ENCODE measurements at regions not wholly inside any gene's neighbourhood (a gene's known extent, or its start where the extent isn't known, plus 50 kb on each side); places are given as distances from the start of the nearest gene placed in this dataset.

DNA sequence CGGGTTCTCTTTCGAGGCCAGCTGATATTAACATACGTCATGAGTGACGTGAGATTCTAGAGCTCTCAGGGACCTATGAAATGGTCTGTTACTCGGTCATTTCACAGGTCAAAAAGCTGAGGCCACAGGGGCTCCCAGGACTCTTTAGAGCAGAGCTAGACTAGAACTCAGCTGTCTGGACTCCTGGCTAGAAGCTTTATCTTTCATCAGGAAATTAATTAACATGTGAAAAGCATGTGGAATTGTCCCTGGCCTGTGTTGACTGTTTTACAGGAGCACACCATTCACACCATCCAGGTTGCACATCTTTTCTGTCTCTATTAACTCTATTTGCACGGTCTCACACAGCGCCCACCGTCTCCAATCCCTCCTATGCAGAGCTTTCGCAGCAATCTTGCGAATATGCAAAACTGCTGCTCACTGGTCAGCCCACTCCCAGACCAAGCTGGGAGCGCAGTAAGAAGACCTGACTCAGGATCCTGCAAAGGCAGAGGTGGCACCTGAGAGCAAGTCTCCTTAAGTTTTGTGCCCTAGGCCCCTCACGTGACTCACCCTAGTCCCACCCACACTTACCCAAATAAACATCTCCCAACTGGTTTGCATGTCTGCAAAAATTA, 522.5 kb downstream of the CD83 start:
- no peak for TF ChIP-seq CTCF (IDR thresholded peaks at IDR 0.05; ENCODE audit: partially characterized antibody, unreplicated experiment)
- no peak for DNase-seq
- no peak overlapping the region for H3K4me3 Mint-ChIP-seq (ENCODE audit: unreplicated experiment)
- no peak overlapping the region for H3K27ac Mint-ChIP-seq (ENCODE audit: unreplicated experiment)
- peaks cover 2% of the 10 kb centered on the region for H3K27me3 Mint-ChIP-seq (ENCODE audit: unreplicated experiment)
- no peaks in the 10 kb centered on the region for H3K36me3 Mint-ChIP-seq (ENCODE audit: unreplicated experiment)
- peaks cover 30% of the 10 kb centered on the region for H3K4me1 Mint-ChIP-seq (ENCODE audit: low read depth, unreplicated experiment)
- peaks cover 2% of the 10 kb centered on the region for H3K9me3 Mint-ChIP-seq (ENCODE audit: unreplicated experiment)

DNA sequence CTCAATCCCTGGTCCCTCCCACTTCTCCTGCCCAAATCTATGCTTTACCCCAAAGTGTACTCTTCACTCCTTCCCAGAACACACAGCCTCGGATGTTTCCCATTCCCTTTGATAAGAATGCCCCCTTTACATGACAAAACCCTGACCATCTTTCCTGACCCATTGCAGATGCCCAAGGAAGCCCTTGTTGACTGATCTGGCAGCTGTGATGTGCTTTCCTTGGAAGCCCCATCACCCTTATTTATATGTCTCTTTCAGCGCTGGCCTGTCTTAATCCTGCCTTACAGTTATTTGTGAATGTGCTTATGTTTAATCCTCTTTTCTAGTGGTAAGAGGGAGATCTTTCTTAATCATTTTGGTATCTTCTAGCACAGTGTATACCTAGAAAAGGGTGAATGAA, 523.1 kb downstream of the CD83 start:
- Mint-ChIP-seq H3K36me3 (ENCODE audit: unreplicated experiment) (no peaks in the 10 kb centered on the region), H3K9me3 (ENCODE audit: unreplicated experiment) (peaks cover 2% of the 10 kb centered on the region), H3K27ac (ENCODE audit: unreplicated experiment) (no peak overlapping the region), H3K27me3 (ENCODE audit: unreplicated experiment) (peaks cover 2% of the 10 kb centered on the region), H3K4me1 (ENCODE audit: low read depth, unreplicated experiment) (peaks cover 30% of the 10 kb centered on the region), H3K4me3 (ENCODE audit: unreplicated experiment) (no peak overlapping the region)
- DNase-seq = no peak
- TF ChIP-seq CTCF (IDR thresholded peaks at IDR 0.05; ENCODE audit: partially characterized antibody, unreplicated experiment) = no peak

DNA sequence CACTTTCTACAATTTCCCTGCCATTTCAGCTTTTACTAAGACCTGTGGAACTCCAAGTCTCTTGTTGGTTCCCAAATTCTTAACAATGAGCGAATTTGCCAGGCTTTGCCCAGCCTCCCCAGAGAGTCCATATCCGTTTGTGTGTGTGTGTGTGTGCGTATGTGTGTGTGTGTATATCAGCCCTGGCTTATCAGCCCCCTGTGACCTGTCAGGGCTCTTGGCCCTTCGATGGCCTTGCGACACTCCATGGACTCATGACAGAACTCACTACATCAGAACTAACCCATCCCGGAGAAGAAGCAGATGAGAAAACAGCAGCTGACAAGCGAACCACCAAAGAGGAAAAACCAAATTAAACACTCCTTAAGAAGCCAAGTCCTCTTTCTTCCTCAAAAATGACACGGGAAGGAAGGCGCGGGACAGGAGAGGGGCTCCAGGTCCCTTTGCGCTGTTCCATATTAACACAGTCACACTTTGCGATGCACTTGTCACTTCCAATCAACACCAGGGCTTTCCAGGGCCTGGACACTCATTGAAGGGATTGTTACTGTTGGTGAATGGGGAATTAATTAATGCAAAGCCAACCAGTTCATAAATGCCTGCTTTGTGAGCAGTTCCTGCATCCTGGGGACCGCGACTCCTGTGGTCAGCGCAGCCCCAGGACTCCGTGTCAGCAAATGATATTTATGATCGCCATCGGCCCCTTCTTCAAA, 524.0 kb downstream of the CD83 start:
- Mint-ChIP-seq H3K27ac (ENCODE audit: unreplicated experiment) (no peak overlapping the region), H3K27me3 (ENCODE audit: unreplicated experiment) (peaks cover 2% of the 10 kb centered on the region), H3K4me1 (ENCODE audit: low read depth, unreplicated experiment) (peaks cover 30% of the 10 kb centered on the region), H3K9me3 (ENCODE audit: unreplicated experiment) (peaks cover 2% of the 10 kb centered on the region), H3K4me3 (ENCODE audit: unreplicated experiment) (no peak overlapping the region), H3K36me3 (ENCODE audit: unreplicated experiment) (no peaks in the 10 kb centered on the region)
- TF ChIP-seq CTCF (IDR thresholded peaks at IDR 0.05; ENCODE audit: partially characterized antibody, unreplicated experiment) = no peak
- no peak for DNase-seq

GRCh38 chr6:14642136-14642505, 524.5 kb downstream of the CD83 start:
- no peaks in the 10 kb centered on the region for H3K36me3 Mint-ChIP-seq (ENCODE audit: unreplicated experiment)
- peaks cover 30% of the 10 kb centered on the region for H3K4me1 Mint-ChIP-seq (ENCODE audit: low read depth, unreplicated experiment)
- H3K27me3 Mint-ChIP-seq (ENCODE audit: unreplicated experiment) = peaks cover 2% of the 10 kb centered on the region
- no peak for TF ChIP-seq CTCF (IDR thresholded peaks at IDR 0.05; ENCODE audit: partially characterized antibody, unreplicated experiment)
- peaks cover 2% of the 10 kb centered on the region for H3K9me3 Mint-ChIP-seq (ENCODE audit: unreplicated experiment)
- no peak for DNase-seq
- H3K4me3 Mint-ChIP-seq (ENCODE audit: unreplicated experiment) = no peak overlapping the region
- no peak overlapping the region for H3K27ac Mint-ChIP-seq (ENCODE audit: unreplicated experiment)

DNA sequence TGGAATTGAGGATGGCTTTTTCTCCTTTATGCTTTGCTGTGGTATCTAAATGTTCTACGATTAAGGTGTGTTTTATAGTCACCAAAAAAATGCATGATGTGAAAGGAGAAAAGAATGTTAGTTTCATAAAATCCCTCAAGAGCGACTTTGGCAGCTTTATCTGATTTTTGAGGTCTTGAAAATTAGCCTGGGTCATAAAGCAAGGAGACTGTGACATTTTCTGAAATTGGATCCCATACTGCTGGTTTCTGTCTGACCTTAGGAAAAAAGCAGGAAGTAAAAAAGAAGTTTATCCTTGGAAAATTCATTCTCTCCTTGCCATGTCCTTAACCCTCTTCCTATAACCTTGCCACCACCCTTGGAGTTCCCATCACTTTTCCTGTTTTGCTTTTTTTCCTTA, 525.3 kb downstream of the CD83 start:
- TF ChIP-seq CTCF (IDR thresholded peaks at IDR 0.05; ENCODE audit: partially characterized antibody, unreplicated experiment) = no peak
- DNase-seq = no peak
- Mint-ChIP-seq H3K27me3 (ENCODE audit: unreplicated experiment) (peaks cover 2% of the 10 kb centered on the region), H3K4me3 (ENCODE audit: unreplicated experiment) (no peak overlapping the region), H3K27ac (ENCODE audit: unreplicated experiment) (no peak overlapping the region), H3K9me3 (ENCODE audit: unreplicated experiment) (peaks cover 2% of the 10 kb centered on the region), H3K4me1 (ENCODE audit: low read depth, unreplicated experiment) (peaks cover 30% of the 10 kb centered on the region), H3K36me3 (ENCODE audit: unreplicated experiment) (no peaks in the 10 kb centered on the region)

Data from glutamatergic neuron (in vitro differentiated cells).